Fibroblast of pulmonary artery (primary cell): ENCODE measurements at regions not wholly inside any gene's neighbourhood (a gene's known extent, or its start where the extent isn't known, plus 50 kb on each side); places are given as distances from the start of the nearest gene placed in this dataset.

ENCODE experiments used
- DNase-seq: peaks from one replicate; pipeline ENCODE4 v3.0.0-alpha.2; 2010; ENCODE audit warnings: low read depth
- H3K4me3 ChIP-seq: replicated peaks from 2 replicates; pipeline ENCODE4 v1.5.1; 2011; ENCODE audit warnings: low read depth, mild to moderate bottlenecking, control low read depth, low read length, moderate library complexity
- TF ChIP-seq, protein P1 (sequence below): IDR thresholded peaks from 2 replicates; pipeline ENCODE4 v1.5.1; 2011; ENCODE audit warnings: mild to moderate bottlenecking, control low read depth, low read length, inconsistent platforms; ENCODE audit errors: missing control alignments

DNA sequence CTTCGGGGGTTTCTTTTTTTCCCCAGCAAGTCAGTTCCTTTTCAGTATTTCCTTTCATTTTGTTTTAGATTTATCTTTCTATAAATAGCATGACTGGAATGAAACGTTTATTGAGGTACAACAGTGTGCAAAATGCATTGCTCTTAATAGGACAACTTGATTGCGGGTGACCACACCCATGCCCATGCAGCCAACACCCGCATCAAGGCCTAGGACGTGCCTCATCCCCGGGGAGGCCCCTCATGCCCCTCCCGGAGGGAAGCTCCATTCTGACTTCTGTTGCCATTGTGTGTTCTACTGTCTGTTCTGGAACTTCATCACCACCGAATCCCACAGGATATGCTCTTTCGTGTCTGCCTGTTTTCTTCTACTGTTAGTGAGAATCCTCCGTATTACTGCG, 82.2 kb downstream of the RPS6KA4 start:
- no peak overlapping the region for H3K4me3 ChIP-seq
- no peak for DNase-seq
- TF ChIP-seq, protein P1, sequence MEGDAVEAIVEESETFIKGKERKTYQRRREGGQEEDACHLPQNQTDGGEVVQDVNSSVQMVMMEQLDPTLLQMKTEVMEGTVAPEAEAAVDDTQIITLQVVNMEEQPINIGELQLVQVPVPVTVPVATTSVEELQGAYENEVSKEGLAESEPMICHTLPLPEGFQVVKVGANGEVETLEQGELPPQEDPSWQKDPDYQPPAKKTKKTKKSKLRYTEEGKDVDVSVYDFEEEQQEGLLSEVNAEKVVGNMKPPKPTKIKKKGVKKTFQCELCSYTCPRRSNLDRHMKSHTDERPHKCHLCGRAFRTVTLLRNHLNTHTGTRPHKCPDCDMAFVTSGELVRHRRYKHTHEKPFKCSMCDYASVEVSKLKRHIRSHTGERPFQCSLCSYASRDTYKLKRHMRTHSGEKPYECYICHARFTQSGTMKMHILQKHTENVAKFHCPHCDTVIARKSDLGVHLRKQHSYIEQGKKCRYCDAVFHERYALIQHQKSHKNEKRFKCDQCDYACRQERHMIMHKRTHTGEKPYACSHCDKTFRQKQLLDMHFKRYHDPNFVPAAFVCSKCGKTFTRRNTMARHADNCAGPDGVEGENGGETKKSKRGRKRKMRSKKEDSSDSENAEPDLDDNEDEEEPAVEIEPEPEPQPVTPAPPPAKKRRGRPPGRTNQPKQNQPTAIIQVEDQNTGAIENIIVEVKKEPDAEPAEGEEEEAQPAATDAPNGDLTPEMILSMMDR, result no peak

DNA sequence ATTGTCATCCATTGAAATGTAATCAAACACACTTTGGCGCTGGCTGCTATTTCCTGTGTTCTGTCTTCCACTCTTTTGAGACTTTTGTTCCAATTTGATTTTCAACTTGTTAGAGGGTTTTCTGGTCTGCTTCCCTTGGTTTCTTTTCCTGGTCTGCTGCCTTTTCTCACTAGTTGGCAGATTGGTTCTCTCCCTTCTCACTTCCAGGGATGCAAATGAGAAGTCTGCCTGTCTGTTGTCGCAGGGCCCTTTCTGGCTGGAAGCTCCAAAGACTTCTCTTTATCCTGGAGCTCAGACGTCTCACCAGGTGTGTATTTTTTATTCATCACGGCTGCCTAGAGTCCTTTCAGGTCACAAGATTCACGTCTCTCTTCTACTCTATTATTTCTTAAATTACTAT, 84.0 kb downstream of the RPS6KA4 start:
- no peak overlapping the region for H3K4me3 ChIP-seq
- DNase-seq, result no peak
- TF ChIP-seq, protein P1, result no peak

DNA sequence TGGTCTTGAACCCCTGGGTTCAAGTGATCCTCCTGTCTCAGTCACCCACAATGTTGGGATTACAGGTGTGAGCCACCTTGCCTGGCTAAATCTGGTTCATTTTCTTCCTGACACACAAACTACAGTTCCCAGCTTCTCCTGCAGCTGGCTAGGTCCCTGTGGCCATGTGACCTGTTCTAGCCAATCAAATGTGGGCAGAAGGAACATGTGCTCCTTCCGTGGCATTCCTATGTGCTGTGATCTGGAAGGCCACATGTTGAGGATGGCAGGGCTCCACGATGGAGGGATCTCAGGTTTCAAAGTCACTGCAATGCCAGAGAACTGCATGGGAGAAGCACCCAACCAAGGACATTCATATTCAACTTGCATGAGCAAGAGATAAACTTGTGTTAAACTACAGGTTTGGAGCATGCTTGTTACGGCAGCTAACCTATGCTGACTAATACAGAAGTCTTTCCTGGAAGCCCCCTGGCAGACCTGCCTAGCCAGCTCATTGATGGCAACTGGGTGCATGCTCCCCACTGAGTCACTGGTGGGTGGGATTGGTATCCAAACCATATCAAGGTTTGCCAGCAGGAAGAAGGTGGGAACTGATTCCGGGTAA, 86.0 kb downstream of the RPS6KA4 start:
- DNase-seq, result peak; percentile 16
- TF ChIP-seq, protein P1, result no peak
- no peak overlapping the region for H3K4me3 ChIP-seq

DNA sequence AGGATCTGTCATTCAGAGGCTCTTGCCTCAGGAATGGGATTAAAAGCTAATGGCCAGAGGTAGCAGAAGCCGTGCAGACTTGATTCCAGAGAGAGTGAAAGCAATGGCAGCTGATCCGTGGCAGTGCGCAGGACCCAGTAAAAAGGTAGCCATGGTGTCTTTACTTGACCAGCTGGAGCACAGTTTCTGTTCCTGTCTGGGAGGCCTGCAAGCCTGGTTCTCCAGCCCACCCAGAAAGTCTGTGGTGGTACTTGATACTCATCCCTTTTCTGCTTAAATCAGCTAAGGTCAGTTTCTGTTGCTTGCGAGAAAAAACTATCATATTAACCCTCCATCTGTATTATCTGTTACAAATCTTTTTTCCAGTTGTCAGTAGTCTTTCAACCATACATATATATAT, 86.7 kb downstream of the RPS6KA4 start:
- DNase-seq, result no peak
- TF ChIP-seq, protein P1, result no peak
- no peak overlapping the region for H3K4me3 ChIP-seq

DNA sequence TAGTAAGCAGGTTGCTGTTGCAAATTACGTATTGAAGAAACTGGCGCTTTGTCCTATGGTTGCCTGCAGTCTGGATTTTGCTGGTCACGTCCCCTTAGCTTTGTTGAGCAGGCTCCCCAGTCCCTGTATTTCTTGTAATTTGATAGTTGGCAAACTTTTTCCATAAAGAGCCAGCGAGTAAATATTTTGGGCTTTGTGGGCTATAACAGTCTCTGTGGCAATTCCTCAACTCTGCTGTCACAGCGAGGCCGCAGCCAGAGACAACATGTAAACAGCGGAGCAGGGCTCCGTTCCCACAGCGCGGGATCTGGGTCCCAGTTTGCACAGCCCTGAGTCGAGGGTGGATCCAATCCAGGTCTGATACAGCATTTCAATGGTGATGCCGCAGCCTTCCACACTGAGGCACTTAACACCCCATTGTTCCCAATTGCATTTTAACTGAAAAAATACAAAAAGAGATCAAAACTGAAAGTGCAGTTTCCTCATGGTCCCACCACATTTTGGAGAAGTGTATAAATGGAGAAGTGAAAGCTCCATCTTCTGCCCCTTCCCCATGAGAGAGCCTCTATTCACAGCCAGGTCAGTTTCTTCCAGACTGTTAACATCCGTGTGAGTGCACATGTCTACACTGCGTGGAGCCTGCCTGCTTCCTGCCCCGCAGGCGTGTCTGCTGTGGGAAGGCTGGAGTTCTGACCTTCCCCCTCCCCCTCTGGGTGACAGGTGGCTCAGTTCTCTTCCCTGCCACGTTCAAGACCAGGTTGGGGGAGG, 89.1 kb downstream of the RPS6KA4 start:
- no peak overlapping the region for H3K4me3 ChIP-seq
- peak; percentile 7 for DNase-seq
- TF ChIP-seq, protein P1, result no peak

DNA sequence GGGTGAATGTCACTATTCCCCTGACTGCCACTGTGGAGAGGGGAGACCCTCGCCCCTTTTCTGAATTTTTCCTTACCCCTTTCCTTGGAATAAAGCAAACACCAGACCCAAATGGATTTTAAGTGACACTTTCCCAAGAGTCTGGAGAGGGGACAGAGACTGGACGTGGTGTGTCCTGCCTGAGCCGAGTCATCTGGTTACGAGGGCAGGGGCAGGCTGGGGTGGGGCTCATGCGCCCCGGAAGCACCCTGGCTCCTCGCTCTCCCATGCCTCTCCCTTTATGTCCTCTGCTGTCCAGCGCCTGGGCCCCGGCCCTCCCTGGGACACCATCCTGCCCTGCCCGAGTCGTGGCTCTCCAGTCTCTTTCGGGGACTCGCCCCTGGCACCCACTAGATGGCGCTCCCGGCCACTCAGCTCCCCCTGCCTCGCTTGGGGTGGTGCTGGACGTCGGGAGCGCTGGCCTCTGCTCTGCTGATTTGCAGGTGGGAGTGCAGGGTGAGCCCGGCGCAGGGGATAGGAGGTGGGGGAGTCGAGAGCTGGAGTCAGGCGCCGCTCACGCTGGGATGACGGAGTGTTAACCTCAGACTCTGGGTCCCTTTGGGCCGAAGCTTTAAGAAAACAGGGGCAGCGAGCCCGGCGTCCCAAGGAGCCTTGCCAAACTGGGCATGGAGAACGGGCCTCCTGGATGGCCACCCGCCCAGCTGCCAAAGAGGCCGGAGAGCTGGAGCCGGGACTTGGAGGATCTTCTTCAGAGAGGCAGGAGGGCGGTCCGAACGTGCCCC, 89.8 kb downstream of the RPS6KA4 start:
- TF ChIP-seq, protein P1, result peak; percentile 67
- no peak overlapping the region for H3K4me3 ChIP-seq

More for the DNA sequence above, 89.8 kb downstream of the RPS6KA4 start:
- peak; percentile 61 for DNase-seq
